ENCODE measurements at regions not wholly inside any gene's neighbourhood (a gene's known extent, or its start where the extent isn't known, plus 50 kb on each side); places are given as distances from the start of the nearest gene placed in this dataset.

DNA sequence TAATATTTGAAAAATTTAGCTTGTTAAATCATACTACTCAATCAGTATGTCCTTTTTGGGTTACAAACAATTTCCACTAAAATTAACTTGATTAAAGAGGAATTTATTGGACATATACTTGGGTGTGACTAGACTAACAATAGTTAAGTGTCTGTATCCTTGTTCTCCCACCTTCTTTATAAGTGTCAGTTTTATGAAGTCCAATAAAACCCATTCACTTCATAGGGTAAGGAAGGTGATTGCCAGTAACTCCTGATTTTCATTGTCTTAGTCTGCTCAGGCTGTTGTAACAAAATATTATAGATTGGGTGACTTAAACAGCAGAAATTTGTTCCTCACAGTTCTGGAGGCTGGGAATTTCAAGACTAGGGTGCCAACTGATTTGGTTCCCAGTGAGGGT is 800.0 kb downstream of the PDHA2 start:
- TF ChIP-seq, protein P1, sequence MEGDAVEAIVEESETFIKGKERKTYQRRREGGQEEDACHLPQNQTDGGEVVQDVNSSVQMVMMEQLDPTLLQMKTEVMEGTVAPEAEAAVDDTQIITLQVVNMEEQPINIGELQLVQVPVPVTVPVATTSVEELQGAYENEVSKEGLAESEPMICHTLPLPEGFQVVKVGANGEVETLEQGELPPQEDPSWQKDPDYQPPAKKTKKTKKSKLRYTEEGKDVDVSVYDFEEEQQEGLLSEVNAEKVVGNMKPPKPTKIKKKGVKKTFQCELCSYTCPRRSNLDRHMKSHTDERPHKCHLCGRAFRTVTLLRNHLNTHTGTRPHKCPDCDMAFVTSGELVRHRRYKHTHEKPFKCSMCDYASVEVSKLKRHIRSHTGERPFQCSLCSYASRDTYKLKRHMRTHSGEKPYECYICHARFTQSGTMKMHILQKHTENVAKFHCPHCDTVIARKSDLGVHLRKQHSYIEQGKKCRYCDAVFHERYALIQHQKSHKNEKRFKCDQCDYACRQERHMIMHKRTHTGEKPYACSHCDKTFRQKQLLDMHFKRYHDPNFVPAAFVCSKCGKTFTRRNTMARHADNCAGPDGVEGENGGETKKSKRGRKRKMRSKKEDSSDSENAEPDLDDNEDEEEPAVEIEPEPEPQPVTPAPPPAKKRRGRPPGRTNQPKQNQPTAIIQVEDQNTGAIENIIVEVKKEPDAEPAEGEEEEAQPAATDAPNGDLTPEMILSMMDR (conservative IDR thresholded peaks at IDR 0.05; ENCODE audit: low read length) = no peak
- DNase-seq (ENCODE audit: low read depth) = no peak
- no peak overlapping the region for H3K4me3 ChIP-seq (ENCODE audit: low read length)

DNA sequence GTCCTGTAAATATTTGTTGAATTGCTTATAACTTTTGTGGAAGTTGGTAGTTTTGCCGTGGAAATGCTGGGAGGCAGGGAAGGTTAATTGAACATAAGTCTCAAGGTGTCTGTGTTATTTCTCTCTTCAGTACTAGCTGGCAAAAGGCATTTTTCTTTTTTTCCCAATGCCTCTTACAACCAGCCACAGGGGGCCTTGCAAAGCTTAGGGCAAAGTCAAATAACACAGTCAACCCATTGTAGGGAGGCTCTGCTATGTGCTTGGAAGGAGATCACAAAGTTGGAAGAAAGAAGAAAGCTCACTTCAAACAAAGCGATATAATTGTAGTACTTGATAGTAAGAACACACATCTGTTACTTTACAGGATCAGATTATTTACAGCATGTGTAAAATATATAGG is 802.6 kb downstream of the PDHA2 start:
- DNase-seq (ENCODE audit: low read depth) = no peak
- H3K4me3 ChIP-seq (ENCODE audit: low read length) = no peak overlapping the region
- TF ChIP-seq, protein P1 (conservative IDR thresholded peaks at IDR 0.05; ENCODE audit: low read length) = no peak

DNA sequence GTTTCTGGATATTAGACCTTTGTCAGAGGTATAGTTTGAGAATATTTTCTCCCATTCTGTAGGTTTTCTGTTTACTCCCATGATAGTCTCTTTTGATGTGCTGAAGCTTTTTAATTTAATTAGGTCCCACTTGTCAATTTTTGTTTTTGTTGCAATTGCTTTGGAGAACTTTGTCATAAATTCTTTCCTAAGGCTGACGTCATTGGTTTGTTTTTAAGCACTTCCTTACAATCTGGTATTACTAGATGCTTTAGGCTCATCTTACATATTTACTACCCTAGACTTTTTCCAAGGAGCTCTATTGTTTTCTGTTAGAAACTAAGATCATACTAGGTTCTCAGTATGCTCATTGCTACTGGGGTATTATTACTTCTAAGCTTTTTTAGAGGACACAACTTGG is 806.3 kb downstream of the PDHA2 start:
- TF ChIP-seq, protein P1 (conservative IDR thresholded peaks at IDR 0.05; ENCODE audit: low read length) = no peak

DNA sequence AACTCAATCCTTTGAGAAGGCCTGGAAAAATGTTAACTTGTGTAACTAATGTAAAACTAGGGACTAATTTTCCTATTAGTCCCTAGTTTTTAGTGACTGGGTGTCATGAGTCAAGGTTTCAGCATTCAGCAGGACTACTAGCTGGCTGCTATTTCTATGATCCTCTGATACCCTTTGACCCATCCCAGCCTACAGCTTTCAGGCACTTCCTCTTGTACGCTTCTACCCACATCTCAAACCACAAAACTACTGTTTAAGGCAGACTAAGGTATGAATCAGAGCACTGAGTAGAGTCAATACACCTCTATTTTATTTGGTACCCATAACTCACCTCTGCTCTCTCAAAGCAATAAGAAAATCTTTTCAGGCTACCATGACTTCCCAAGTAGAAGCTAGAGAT is 809.6 kb downstream of the PDHA2 start:
- TF ChIP-seq, protein P1 (conservative IDR thresholded peaks at IDR 0.05; ENCODE audit: low read length) = no peak
- H3K4me3 ChIP-seq (ENCODE audit: low read length) = no peak overlapping the region
- DNase-seq (ENCODE audit: low read depth) = no peak

More for the DNA sequence above, 806.3 kb downstream of the PDHA2 start:
- H3K4me3 ChIP-seq (ENCODE audit: low read length) = no peak overlapping the region
- DNase-seq (ENCODE audit: low read depth) = no peak

DNA sequence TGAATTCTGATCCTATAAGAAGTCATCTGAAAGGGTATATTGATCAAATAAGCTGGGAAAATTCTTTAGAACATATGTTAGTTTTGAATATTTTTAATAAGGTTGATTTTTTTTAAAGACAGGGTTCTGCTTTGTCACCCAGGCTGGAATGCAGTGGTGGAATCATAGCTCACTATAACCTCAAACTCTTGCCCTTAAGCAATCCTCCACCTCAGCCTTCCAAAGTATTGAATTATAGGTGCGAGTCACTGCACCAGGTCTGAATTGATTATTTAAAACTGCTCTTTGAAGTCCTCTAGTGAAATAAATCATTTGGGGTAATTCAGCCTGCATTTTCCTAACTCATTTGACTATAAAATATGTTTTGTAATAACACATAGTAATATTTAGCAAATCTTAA is 812.3 kb downstream of the PDHA2 start:
- TF ChIP-seq, protein P1 (conservative IDR thresholded peaks at IDR 0.05; ENCODE audit: low read length) = no peak
- H3K4me3 ChIP-seq (ENCODE audit: low read length) = no peak overlapping the region

DNA sequence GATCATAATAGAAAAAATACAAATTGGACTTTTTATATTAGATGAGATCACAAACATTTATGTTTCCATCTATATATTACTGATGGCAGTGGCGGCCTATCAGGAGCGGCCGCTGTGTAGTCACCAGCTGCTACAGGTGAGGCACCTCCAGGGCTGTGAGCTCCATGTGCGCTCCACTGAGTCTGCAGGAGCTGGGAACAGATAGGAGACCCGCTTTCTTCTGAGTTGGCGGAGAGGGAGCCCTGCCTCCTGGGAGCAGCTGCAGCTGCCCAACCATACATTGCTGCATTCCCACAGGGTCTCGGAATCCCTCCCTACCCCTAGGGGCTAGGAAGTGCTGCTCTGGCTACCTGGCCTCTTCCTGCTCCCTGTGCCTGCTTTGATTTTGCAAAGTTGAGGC is 812.9 kb downstream of the PDHA2 start:
- TF ChIP-seq, protein P1 (conservative IDR thresholded peaks at IDR 0.05; ENCODE audit: low read length) = no peak
- DNase-seq (ENCODE audit: low read depth) = no peak
- H3K4me3 ChIP-seq (ENCODE audit: low read length) = no peak overlapping the region

More for the DNA sequence above, 812.3 kb downstream of the PDHA2 start:
- DNase-seq (ENCODE audit: low read depth) = no peak

DNA sequence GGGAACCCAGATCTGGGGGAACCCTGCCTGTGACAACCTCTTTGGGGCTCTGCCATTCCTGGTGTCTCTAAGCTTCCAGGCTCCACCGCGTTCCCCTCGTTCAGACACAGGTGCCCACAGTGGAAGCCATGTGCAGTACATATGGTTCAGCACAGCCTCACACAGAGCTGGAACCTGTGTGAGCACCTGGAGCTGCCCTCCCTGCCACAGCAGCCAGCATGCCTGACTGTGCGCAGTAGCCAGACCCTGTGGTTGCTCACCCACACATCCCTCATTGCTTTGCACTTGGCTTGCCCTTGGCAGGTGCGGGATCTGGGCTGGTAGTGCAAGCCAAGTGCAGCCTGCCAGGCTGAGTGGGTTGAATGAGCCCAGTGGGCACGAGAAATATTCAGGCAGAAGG is 814.2 kb downstream of the PDHA2 start:
- DNase-seq (ENCODE audit: low read depth) = no peak
- TF ChIP-seq, protein P1 (conservative IDR thresholded peaks at IDR 0.05; ENCODE audit: low read length) = no peak
- H3K4me3 ChIP-seq (ENCODE audit: low read length) = no peak overlapping the region
